HG03354 (cell line): ENCODE measurements at regions not wholly inside any gene's neighbourhood (a gene's known extent, or its start where the extent isn't known, plus 50 kb on each side); places are given as distances from the start of the nearest gene placed in this dataset.
"Not testable (repeated sequence)": the region's sequence is repeated elsewhere in the genome, so short reads cannot be mapped to it uniquely, and the experiment has no call there.

ENCODE experiments used
- ATAC-seq: cut with Tn5 transposase; IDR thresholded peaks from one replicate; pipeline ENCODE4 v1.9.1; 2021; ENCODE audit warnings: mild to moderate bottlenecking; ENCODE audit not compliant: unreplicated experiment, poor library complexity, severe bottlenecking

- ATAC-seq = no peak
These were observed 631.0 kb downstream of the IRS1 start for GRCh38 chr2:226168496-226169160.

- ATAC-seq = no peak
These were observed 635.1 kb downstream of the IRS1 start for GRCh38 chr2:226164512-226164911.

- ATAC-seq = not testable (repeated sequence)
These were observed 639.0 kb downstream of the IRS1 start for GRCh38 chr2:226160617-226161016.

- ATAC-seq = no peak
These were observed 639.6 kb downstream of the IRS1 start for GRCh38 chr2:226159875-226160479.

- ATAC-seq = no peak
These were observed 640.7 kb downstream of the IRS1 start for GRCh38 chr2:226158940-226159339.

- no peak for ATAC-seq
These were observed 641.4 kb downstream of the IRS1 start for GRCh38 chr2:226158229-226158628.

- no peak for ATAC-seq
These were observed 644.3 kb downstream of the IRS1 start for GRCh38 chr2:226155093-226155875.

- no peak for ATAC-seq
These were observed 645.0 kb downstream of the IRS1 start for GRCh38 chr2:226154610-226155009.

- no peak for ATAC-seq
These were observed 646.1 kb downstream of the IRS1 start for GRCh38 chr2:226153553-226153952.

GRCh38 chr2:226151157-226151556 lies 648.5 kb downstream of the IRS1 start:
- no peak for ATAC-seq

- no peak for ATAC-seq
These were observed 656.5 kb downstream of the IRS1 start for GRCh38 chr2:226143091-226143490.

GRCh38 chr2:226142463-226142862 lies 657.2 kb downstream of the IRS1 start:
- ATAC-seq = no peak

GRCh38 chr2:226140594-226140993 lies 659.0 kb downstream of the IRS1 start:
- ATAC-seq = no peak

GRCh38 chr2:226139759-226140158 lies 659.9 kb downstream of the IRS1 start:
- ATAC-seq = no peak

- ATAC-seq = peak; percentile 85
These were observed 662.3 kb downstream of the IRS1 start for GRCh38 chr2:226137201-226137811.

- peak; percentile 74 for ATAC-seq
These were observed 662.9 kb downstream of the IRS1 start for GRCh38 chr2:226136739-226137138.

- no peak for ATAC-seq
These were observed 663.6 kb downstream of the IRS1 start for GRCh38 chr2:226135861-226136548.

GRCh38 chr2:226132323-226133215 lies 667.1 kb downstream of the IRS1 start:
- ATAC-seq = no peak

- no peak for ATAC-seq
These were observed 668.3 kb downstream of the IRS1 start for GRCh38 chr2:226131299-226131784.
